Limb (tissue), 2 donors: ENCODE measurements at regions not wholly inside any gene's neighbourhood (a gene's known extent, or its start where the extent isn't known, plus 50 kb on each side); places are given as distances from the start of the nearest gene placed in this dataset.
A peak's percentile ranks its signal among the peaks of the same experiment; 100 is the strongest.

Experiments
- DNase-seq, 2 donors: peaks; one replicate each; pipeline ENCODE4 v3.0.0-alpha.2; 2016; ENCODE audit errors: extremely low spot score in 2 of 2

- no peak for DNase-seq
These were observed 126.6 kb upstream of the PTPRT start for GRCh38 chr20:43316271-43316670.

- no peak for DNase-seq
These were observed 119.6 kb upstream of the PTPRT start for GRCh38 chr20:43309266-43309665.

- DNase-seq, result no peak
These were observed 117.1 kb upstream of the PTPRT start for GRCh38 chr20:43306837-43307236.

- DNase-seq, result no peak
These were observed 116.0 kb upstream of the PTPRT start for GRCh38 chr20:43305749-43306148.

GRCh38 chr20:43304598-43304997 lies 114.9 kb upstream of the PTPRT start:
- no peak for DNase-seq

- no peak for DNase-seq
These were observed 113.2 kb upstream of the PTPRT start for GRCh38 chr20:43302936-43303335.

- peak in 1 of 2 donors; percentile 2 for DNase-seq
These were observed 111.2 kb upstream of the PTPRT start for GRCh38 chr20:43300901-43301300.

- DNase-seq, result no peak
These were observed 106.1 kb upstream of the PTPRT start for GRCh38 chr20:43295781-43296180.

GRCh38 chr20:43295263-43295662 lies 105.6 kb upstream of the PTPRT start:
- no peak for DNase-seq

- DNase-seq, result no peak
These were observed 104.3 kb upstream of the PTPRT start for GRCh38 chr20:43294031-43294430.

GRCh38 chr20:43293068-43293786 lies 103.5 kb upstream of the PTPRT start:
- no peak for DNase-seq

- no peak for DNase-seq
These were observed 102.5 kb upstream of the PTPRT start for GRCh38 chr20:43292222-43292621.

- no peak for DNase-seq
These were observed 97.9 kb upstream of the PTPRT start for GRCh38 chr20:43287637-43288036.

GRCh38 chr20:43285170-43285569 lies 95.5 kb upstream of the PTPRT start:
- DNase-seq, result no peak

- no peak for DNase-seq
These were observed 94.8 kb upstream of the PTPRT start for GRCh38 chr20:43284486-43284885.

- no peak for DNase-seq
These were observed 93.4 kb upstream of the PTPRT start for GRCh38 chr20:43283126-43283525.

GRCh38 chr20:43271980-43272379 lies 82.3 kb upstream of the PTPRT start:
- DNase-seq, result no peak

GRCh38 chr20:43265449-43265848 lies 75.7 kb upstream of the PTPRT start:
- DNase-seq, result no peak

GRCh38 chr20:43263226-43263625 lies 73.5 kb upstream of the PTPRT start:
- no peak for DNase-seq

- DNase-seq, result no peak
These were observed 72.6 kb upstream of the PTPRT start for GRCh38 chr20:43262341-43262740.

- no peak for DNase-seq
These were observed 66.2 kb upstream of the PTPRT start for GRCh38 chr20:43255877-43256276.

- DNase-seq, result no peak
These were observed 63.1 kb upstream of the PTPRT start for GRCh38 chr20:43252761-43253160.

GRCh38 chr20:43248341-43248740 lies 58.6 kb upstream of the PTPRT start:
- DNase-seq, result no peak

GRCh38 chr20:43247361-43247760 lies 57.7 kb upstream of the PTPRT start:
- no peak for DNase-seq
